HCT116 (cell line): ENCODE measurements at regions not wholly inside any gene's neighbourhood (a gene's known extent, or its start where the extent isn't known, plus 50 kb on each side); places are given as distances from the start of the nearest gene placed in this dataset.

Experiments
- EZH2phosphoT487 ChIP-seq: fragments of 200-600 bp; IDR thresholded peaks from 2 replicates; pipeline ENCODE4 v1.6.1; 2018; ENCODE audit warnings: antibody characterized with exemption, borderline replicate concordance
- FOSL1 ChIP-seq: IDR thresholded peaks from 2 replicates; pipeline ENCODE4 v1.6.1; 2012; ENCODE audit warnings: low read depth
- POLR2A ChIP-seq: IDR thresholded peaks from 2 replicates; pipeline ENCODE4 v1.7.0; 2011; ENCODE audit warnings: borderline replicate concordance; ENCODE audit not compliant: insufficient read depth, insufficient read length; ENCODE audit errors: extremely low read depth
- POLR2AphosphoS5 ChIP-seq: IDR thresholded peaks from 2 replicates; pipeline ENCODE4 v1.6.1; 2011; ENCODE audit warnings: mild to moderate bottlenecking, low read depth, low read length, moderate library complexity
- SRF ChIP-seq: IDR thresholded peaks from 2 replicates; pipeline ENCODE4 v1.6.1; 2012; ENCODE audit warnings: low read depth
- ZFX ChIP-seq: fragments of 450-650 bp; IDR thresholded peaks from 2 replicates; pipeline ENCODE4 v1.6.1; 2017
- TF ChIP-seq, protein P1 (sequence below), 3 experiments: fragments of 200-600 bp in 1 of 3; sonication (generic) in 1 of 3; IDR thresholded peaks in 2 of 3; conservative IDR thresholded peaks in 1 of 3; 2 replicates each; pipeline ENCODE4 v1.5.1; 2012 to 2017; ENCODE audit warnings: low read depth in 2 of 3, low read length in 2 of 3, antibody characterized with exemption in 1 of 3, borderline replicate concordance in 1 of 3, control low read depth in 1 of 3, mild to moderate bottlenecking in 1 of 3, mixed read lengths in 1 of 3, mixed run types in 1 of 3, moderate library complexity in 1 of 3; ENCODE audit not compliant: insufficient read depth in 1 of 3

DNA sequence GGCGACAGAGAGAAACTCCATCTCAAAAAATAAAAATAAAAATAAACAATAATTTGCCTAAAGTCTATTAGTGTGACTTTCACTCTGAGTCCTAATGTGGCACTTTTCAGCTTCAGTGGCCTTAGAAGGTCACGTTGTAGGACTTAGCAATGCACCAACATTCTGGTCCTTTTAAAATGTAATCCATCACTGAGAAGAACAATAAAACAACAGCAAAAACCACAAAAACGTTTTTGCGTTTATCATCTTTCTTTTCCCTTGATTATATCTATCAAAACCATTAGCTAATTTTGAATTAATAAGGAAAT is 190.1 kb upstream of the ZNF608 start:
- TF ChIP-seq, protein P1, sequence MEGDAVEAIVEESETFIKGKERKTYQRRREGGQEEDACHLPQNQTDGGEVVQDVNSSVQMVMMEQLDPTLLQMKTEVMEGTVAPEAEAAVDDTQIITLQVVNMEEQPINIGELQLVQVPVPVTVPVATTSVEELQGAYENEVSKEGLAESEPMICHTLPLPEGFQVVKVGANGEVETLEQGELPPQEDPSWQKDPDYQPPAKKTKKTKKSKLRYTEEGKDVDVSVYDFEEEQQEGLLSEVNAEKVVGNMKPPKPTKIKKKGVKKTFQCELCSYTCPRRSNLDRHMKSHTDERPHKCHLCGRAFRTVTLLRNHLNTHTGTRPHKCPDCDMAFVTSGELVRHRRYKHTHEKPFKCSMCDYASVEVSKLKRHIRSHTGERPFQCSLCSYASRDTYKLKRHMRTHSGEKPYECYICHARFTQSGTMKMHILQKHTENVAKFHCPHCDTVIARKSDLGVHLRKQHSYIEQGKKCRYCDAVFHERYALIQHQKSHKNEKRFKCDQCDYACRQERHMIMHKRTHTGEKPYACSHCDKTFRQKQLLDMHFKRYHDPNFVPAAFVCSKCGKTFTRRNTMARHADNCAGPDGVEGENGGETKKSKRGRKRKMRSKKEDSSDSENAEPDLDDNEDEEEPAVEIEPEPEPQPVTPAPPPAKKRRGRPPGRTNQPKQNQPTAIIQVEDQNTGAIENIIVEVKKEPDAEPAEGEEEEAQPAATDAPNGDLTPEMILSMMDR (IDR thresholded peaks at IDR 0.05 in 2 of 3, conservative IDR thresholded peaks at IDR 0.05 in 1 of 3; ENCODE audit: borderline replicate concordance in 1 of 3, insufficient read depth in 1 of 3, low read depth in 2 of 3, low read length in 2 of 3), result no peak
- TF ChIP-seq POLR2A, result no peak
- TF ChIP-seq EZH2phosphoT487, result no peak
- no peak for TF ChIP-seq ZFX
- no peak for TF ChIP-seq POLR2AphosphoS5
- TF ChIP-seq FOSL1, result no peak
- no peak for TF ChIP-seq SRF
